Epithelial cell of esophagus (primary cell): ENCODE measurements at regions not wholly inside any gene's neighbourhood (a gene's known extent, or its start where the extent isn't known, plus 50 kb on each side); places are given as distances from the start of the nearest gene placed in this dataset.
A peak's percentile ranks its signal among the peaks of the same experiment; 100 is the strongest.

Experiments
- DNase-seq: peaks from one replicate; pipeline ENCODE4 v3.0.0; 2010; ENCODE audit warnings: low read depth
- H3K4me3 ChIP-seq: 2 replicates; pipeline ENCODE4 v1.5.1; 2011; ENCODE audit warnings: mild to moderate bottlenecking, low read length, control low read depth
- CTCF ChIP-seq: IDR thresholded peaks from 2 replicates; pipeline ENCODE4 v1.5.1; 2011; ENCODE audit warnings: low read depth, mild to moderate bottlenecking, low read length, control low read depth, inconsistent platforms; ENCODE audit not compliant: insufficient read depth; ENCODE audit errors: missing control alignments

GRCh38 chr6:106772270-106773142 is 143.1 kb downstream of the QRSL1 start:
- no peak for DNase-seq
- no peak overlapping the region for H3K4me3 ChIP-seq
- no peak for TF ChIP-seq CTCF

- no peak for TF ChIP-seq CTCF
- H3K4me3 ChIP-seq: no peak overlapping the region
- no peak for DNase-seq
Observed at GRCh38 chr6:106771822-106772221, 142.4 kb downstream of the QRSL1 start.

GRCh38 chr6:106770663-106771062 is 141.3 kb downstream of the QRSL1 start:
- no peak overlapping the region for H3K4me3 ChIP-seq
- no peak for TF ChIP-seq CTCF
- DNase-seq: no peak

- no peak overlapping the region for H3K4me3 ChIP-seq
- no peak for TF ChIP-seq CTCF
- no peak for DNase-seq
Observed at GRCh38 chr6:106770081-106770480, 140.7 kb downstream of the QRSL1 start.

GRCh38 chr6:106767271-106767670 is 137.9 kb downstream of the QRSL1 start:
- TF ChIP-seq CTCF: no peak
- peak; percentile 70 for DNase-seq
- no peak overlapping the region for H3K4me3 ChIP-seq

- DNase-seq: no peak
- TF ChIP-seq CTCF: no peak
- H3K4me3 ChIP-seq: no peak overlapping the region
Observed at GRCh38 chr6:106766201-106766600, 136.8 kb downstream of the QRSL1 start.

- DNase-seq: no peak
- TF ChIP-seq CTCF: no peak
- H3K4me3 ChIP-seq: no peak overlapping the region
Observed at GRCh38 chr6:106765496-106765895, 136.1 kb downstream of the QRSL1 start.
